Ovary (tissue), 3 donors: ENCODE measurements at regions not wholly inside any gene's neighbourhood (a gene's known extent, or its start where the extent isn't known, plus 50 kb on each side); places are given as distances from the start of the nearest gene placed in this dataset.

Experiments
- CTCF ChIP-seq, 3 donors: fragments of 450-650 bp in 2 of 3; fragments of 200-600 bp in 1 of 3; IDR thresholded peaks; one replicate each; pipeline versions ENCODE4 v1.5.1 to v1.8.0; 2016 to 2022; ENCODE audit warnings: antibody characterized with exemption in 3 of 3, mild to moderate bottlenecking in 1 of 3
- POLR2A ChIP-seq: fragments of 450-650 bp; IDR thresholded peaks from one replicate; pipeline ENCODE4 v1.6.1; 2017; ENCODE audit warnings: antibody characterized with exemption, mild to moderate bottlenecking, moderate library complexity
- donor health status: DM: no; HTN: no; CAD: no.

- TF ChIP-seq CTCF (IDR thresholded peaks at IDR 0.05), result no peak
- no peak for TF ChIP-seq POLR2A
These were observed 747.7 kb downstream of the KCTD16 start for GRCh38 chr5:144918371-144918770.
